NCI-H1694 (cell line): ENCODE measurements at regions not wholly inside any gene's neighbourhood (a gene's known extent, or its start where the extent isn't known, plus 50 kb on each side); places are given as distances from the start of the nearest gene placed in this dataset.
"Not testable (repeated sequence)": the region's sequence is repeated elsewhere in the genome, so short reads cannot be mapped to it uniquely, and the experiment has no call there.

Experiments used
- DNase-seq: peaks from one replicate; lab custom pipeline; 2025; lab: John Stamatoyannopoulos, UW

GRCh38 chr5:42089705-42090104, 164.6 kb downstream of the FBXO4 start:
- DNase-seq = no peak

- no peak for DNase-seq
Observed at GRCh38 chr5:42090162-42090561, 165.1 kb downstream of the FBXO4 start.

GRCh38 chr5:42099846-42100245, 174.8 kb downstream of the FBXO4 start:
- DNase-seq = not testable (repeated sequence)

GRCh38 chr5:42108468-42108867, 183.4 kb downstream of the FBXO4 start:
- no peak for DNase-seq

- no peak for DNase-seq
Observed at GRCh38 chr5:42109006-42109572, 184.0 kb downstream of the FBXO4 start.

- DNase-seq = not testable (repeated sequence)
Observed at GRCh38 chr5:42115721-42116120, 190.6 kb downstream of the FBXO4 start.

GRCh38 chr5:42120070-42120469, 195.0 kb downstream of the FBXO4 start:
- DNase-seq = no peak

GRCh38 chr5:42121401-42121800, 196.3 kb downstream of the FBXO4 start:
- no peak for DNase-seq

- DNase-seq = no peak
Observed at GRCh38 chr5:42131081-42131480, 206.0 kb downstream of the FBXO4 start.

- no peak for DNase-seq
Observed at GRCh38 chr5:42143361-42143760, 218.3 kb downstream of the FBXO4 start.

- no peak for DNase-seq
Observed at GRCh38 chr5:42148813-42149212, 223.7 kb downstream of the FBXO4 start.

- DNase-seq = no peak
Observed at GRCh38 chr5:42157215-42157614, 232.1 kb downstream of the FBXO4 start.

- DNase-seq = no peak
Observed at GRCh38 chr5:42163083-42163482, 238.0 kb downstream of the FBXO4 start.

GRCh38 chr5:42168091-42168670, 243.1 kb downstream of the FBXO4 start:
- no peak for DNase-seq

- not testable (repeated sequence) for DNase-seq
Observed at GRCh38 chr5:42176118-42176517, 247.1 kb upstream of the GHR start.

- DNase-seq = not testable (repeated sequence)
Observed at GRCh38 chr5:42179843-42180242, 243.4 kb upstream of the GHR start.

- no peak for DNase-seq
Observed at GRCh38 chr5:42216904-42217303, 206.3 kb upstream of the GHR start.

GRCh38 chr5:42217791-42218190, 205.4 kb upstream of the GHR start:
- DNase-seq = no peak

GRCh38 chr5:42225009-42225408, 198.2 kb upstream of the GHR start:
- no peak for DNase-seq

GRCh38 chr5:42228279-42228678, 195.0 kb upstream of the GHR start:
- DNase-seq = no peak

- DNase-seq = no peak
Observed at GRCh38 chr5:42230839-42231238, 192.4 kb upstream of the GHR start.

GRCh38 chr5:42235241-42235640, 188.0 kb upstream of the GHR start:
- DNase-seq = no peak

GRCh38 chr5:42235837-42236236, 187.4 kb upstream of the GHR start:
- no peak for DNase-seq

GRCh38 chr5:42241636-42242035, 181.6 kb upstream of the GHR start:
- DNase-seq = no peak
